ENCODE measurements at regions not wholly inside any gene's neighbourhood (a gene's known extent, or its start where the extent isn't known, plus 50 kb on each side); places are given as distances from the start of the nearest gene placed in this dataset.

DNA sequence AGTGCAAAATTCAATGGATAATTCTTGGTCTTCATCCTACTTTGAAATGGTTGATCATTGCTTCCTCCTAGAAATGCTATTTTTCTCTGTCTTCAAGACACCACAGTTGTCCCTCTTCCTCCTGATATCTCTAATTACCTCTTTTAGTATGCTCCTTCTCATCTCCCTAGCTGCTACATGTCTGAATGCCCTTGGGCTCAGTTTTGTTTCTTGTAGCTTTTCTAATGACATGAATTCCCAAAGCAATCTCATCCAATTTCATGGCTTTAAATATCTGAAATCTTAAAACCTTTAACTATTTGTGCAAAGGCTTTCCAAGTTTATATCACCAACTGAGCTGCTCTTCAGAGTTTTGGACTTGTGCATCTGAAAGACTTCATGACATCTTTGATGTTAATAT is 120.2 kb upstream of the RGS17 start (continued):
- TF ChIP-seq AFF1 (IDR thresholded peaks at IDR 0.05; ENCODE audit: low read depth in 1 of 2, partially characterized antibody in 2 of 2), result no peak
- TF ChIP-seq NR1H2 (CRISPR knock-in tag; IDR thresholded peaks at IDR 0.05), result no peak
- no peak for TF ChIP-seq ZBTB26 (CRISPR knock-in tag; IDR thresholded peaks at IDR 0.05)
- no peak for TF ChIP-seq IRF2 (CRISPR knock-in tag; IDR thresholded peaks at IDR 0.05)
- no peak for TF ChIP-seq ZNF76 (CRISPR knock-in tag; IDR thresholded peaks at IDR 0.05; ENCODE audit: borderline replicate concordance)
- TF ChIP-seq KHSRP (IDR thresholded peaks at IDR 0.05), result no peak
- TF ChIP-seq, protein P1, sequence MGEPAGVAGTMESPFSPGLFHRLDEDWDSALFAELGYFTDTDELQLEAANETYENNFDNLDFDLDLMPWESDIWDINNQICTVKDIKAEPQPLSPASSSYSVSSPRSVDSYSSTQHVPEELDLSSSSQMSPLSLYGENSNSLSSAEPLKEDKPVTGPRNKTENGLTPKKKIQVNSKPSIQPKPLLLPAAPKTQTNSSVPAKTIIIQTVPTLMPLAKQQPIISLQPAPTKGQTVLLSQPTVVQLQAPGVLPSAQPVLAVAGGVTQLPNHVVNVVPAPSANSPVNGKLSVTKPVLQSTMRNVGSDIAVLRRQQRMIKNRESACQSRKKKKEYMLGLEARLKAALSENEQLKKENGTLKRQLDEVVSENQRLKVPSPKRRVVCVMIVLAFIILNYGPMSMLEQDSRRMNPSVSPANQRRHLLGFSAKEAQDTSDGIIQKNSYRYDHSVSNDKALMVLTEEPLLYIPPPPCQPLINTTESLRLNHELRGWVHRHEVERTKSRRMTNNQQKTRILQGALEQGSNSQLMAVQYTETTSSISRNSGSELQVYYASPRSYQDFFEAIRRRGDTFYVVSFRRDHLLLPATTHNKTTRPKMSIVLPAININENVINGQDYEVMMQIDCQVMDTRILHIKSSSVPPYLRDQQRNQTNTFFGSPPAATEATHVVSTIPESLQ (CRISPR knock-in tag; IDR thresholded peaks at IDR 0.05), result no peak
- TF ChIP-seq, protein P2, sequence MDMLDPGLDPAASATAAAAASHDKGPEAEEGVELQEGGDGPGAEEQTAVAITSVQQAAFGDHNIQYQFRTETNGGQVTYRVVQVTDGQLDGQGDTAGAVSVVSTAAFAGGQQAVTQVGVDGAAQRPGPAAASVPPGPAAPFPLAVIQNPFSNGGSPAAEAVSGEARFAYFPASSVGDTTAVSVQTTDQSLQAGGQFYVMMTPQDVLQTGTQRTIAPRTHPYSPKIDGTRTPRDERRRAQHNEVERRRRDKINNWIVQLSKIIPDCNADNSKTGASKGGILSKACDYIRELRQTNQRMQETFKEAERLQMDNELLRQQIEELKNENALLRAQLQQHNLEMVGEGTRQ (CRISPR knock-in tag; IDR thresholded peaks at IDR 0.05), result no peak
- no peak for TF ChIP-seq HDAC8 (tag; IDR thresholded peaks at IDR 0.05)
- TF ChIP-seq CBFA2T3 (IDR thresholded peaks at IDR 0.05), result no peak
- TF ChIP-seq, protein P3, sequence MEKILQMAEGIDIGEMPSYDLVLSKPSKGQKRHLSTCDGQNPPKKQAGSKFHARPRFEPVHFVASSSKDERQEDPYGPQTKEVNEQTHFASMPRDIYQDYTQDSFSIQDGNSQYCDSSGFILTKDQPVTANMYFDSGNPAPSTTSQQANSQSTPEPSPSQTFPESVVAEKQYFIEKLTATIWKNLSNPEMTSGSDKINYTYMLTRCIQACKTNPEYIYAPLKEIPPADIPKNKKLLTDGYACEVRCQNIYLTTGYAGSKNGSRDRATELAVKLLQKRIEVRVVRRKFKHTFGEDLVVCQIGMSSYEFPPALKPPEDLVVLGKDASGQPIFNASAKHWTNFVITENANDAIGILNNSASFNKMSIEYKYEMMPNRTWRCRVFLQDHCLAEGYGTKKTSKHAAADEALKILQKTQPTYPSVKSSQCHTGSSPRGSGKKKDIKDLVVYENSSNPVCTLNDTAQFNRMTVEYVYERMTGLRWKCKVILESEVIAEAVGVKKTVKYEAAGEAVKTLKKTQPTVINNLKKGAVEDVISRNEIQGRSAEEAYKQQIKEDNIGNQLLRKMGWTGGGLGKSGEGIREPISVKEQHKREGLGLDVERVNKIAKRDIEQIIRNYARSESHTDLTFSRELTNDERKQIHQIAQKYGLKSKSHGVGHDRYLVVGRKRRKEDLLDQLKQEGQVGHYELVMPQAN (IDR thresholded peaks at IDR 0.05; ENCODE audit: borderline replicate concordance), result no peak
- no peak for TF ChIP-seq DIDO1 (tag; IDR thresholded peaks at IDR 0.05; ENCODE audit: low read depth)
